H1 (cell line): ENCODE measurements at regions not wholly inside any gene's neighbourhood (a gene's known extent, or its start where the extent isn't known, plus 50 kb on each side); places are given as distances from the start of the nearest gene placed in this dataset.

Experiments used
- CTCF ChIA-PET: fragments of 300-600 bp; sonication (Branson Sonifier 250); formaldehyde crosslinking; loops from one replicate; lab custom pipeline; 2021; ENCODE audit not compliant: partially characterized antibody; lab: Charles Lee
- POLR2A ChIA-PET: fragments of 300-600 bp; sonication (Branson Sonifier 250); formaldehyde crosslinking; loops from one replicate; lab custom pipeline; 2021; ENCODE audit warnings: inconsistent platforms; ENCODE audit not compliant: partially characterized antibody; lab: Charles Lee
- DNase-seq, 2 experiments: peaks; one replicate each; pipeline versions ENCODE4 v3.0.0 to v3.0.0-alpha.2; 2010 to 2022; ENCODE audit warnings: low spot score in 2 of 2, low read depth in 1 of 2, mixed read lengths in 1 of 2
- FAIRE-seq: peaks from 2 replicates; lab custom pipeline; 2011; peaks lifted over from hg19 to GRCh38; lab: Jason Lieb, UNC
- H2AFZ ChIP-seq: 2 replicates; pipeline ENCODE4 v1.8.1; 2012; ENCODE audit warnings: low read length, inconsistent platforms
- H2AK5ac ChIP-seq: 2 replicates; pipeline ENCODE4 v1.6.1; 2013; ENCODE audit warnings: low read depth, low read length
- H2BK120ac ChIP-seq: replicated peaks from 2 replicates; pipeline ENCODE3; 2013; ENCODE audit warnings: low read depth, low read length, inconsistent platforms
- H2BK12ac ChIP-seq: 2 replicates; pipeline ENCODE4 v1.6.1; 2013; ENCODE audit warnings: low read depth, low read length
- H2BK15ac ChIP-seq: 2 replicates; pipeline ENCODE4 v1.6.1; 2013; ENCODE audit warnings: low read length
- H2BK20ac ChIP-seq: 2 replicates; pipeline ENCODE4 v1.6.1; 2013; ENCODE audit warnings: low read length
- H2BK5ac ChIP-seq: 2 replicates; pipeline ENCODE4 v1.6.1; 2013; ENCODE audit warnings: low read depth, low read length
- H3K14ac ChIP-seq: 2 replicates; pipeline ENCODE4 v1.6.1; 2013; ENCODE audit warnings: inconsistent platforms; ENCODE audit not compliant: insufficient read length
- H3K18ac ChIP-seq: 2 replicates; pipeline ENCODE4 v1.6.1; 2013; ENCODE audit warnings: low read length; ENCODE audit errors: extremely low read depth
- H3K23ac ChIP-seq: 2 replicates; pipeline ENCODE4 v1.6.1; 2013; ENCODE audit warnings: inconsistent platforms; ENCODE audit not compliant: insufficient read length
- H3K23me2 ChIP-seq: 2 replicates; pipeline ENCODE4 v1.6.1; 2013; ENCODE audit warnings: low read depth, low read length
- H3K27ac ChIP-seq: 2 replicates; pipeline ENCODE4 v1.6.1; 2011; ENCODE audit warnings: low read depth, low read length, inconsistent platforms
- H3K27me3 ChIP-seq, 4 experiments: replicated peaks in 1 of 4; 1 replicate in 1 of 4; 2 replicates in 3 of 4; pipeline versions ENCODE4 v1.6.1 to v1.8.1; 2011 to 2013; ENCODE audit warnings: low read length in 3 of 4, mild to moderate bottlenecking in 3 of 4, inconsistent platforms in 2 of 4, mixed read lengths in 2 of 4, moderate library complexity in 1 of 4; ENCODE audit not compliant: control insufficient read depth in 3 of 4, insufficient read depth in 3 of 4; ENCODE audit errors: extremely low read depth in 1 of 4
- H3K36me3 ChIP-seq, 4 experiments: 2 replicates each; pipeline versions ENCODE4 v1.6.1 to v1.8.1; 2011 to 2013; ENCODE audit warnings: mild to moderate bottlenecking in 4 of 4, low read length in 3 of 4, moderate library complexity in 2 of 4, control low read depth in 1 of 4, inconsistent platforms in 1 of 4; ENCODE audit not compliant: insufficient read depth in 4 of 4, control insufficient read depth in 2 of 4
- H3K4ac ChIP-seq: replicated peaks from 2 replicates; pipeline ENCODE3; 2013; ENCODE audit warnings: low read length, low read depth, mixed read lengths, inconsistent platforms; ENCODE audit not compliant: insufficient read length
- H3K4me1 ChIP-seq, 4 experiments: replicated peaks in 1 of 4; 1 replicate in 1 of 4; 2 replicates in 3 of 4; pipeline versions ENCODE4 v1.6.1 to v1.8.1; 2011 to 2013; ENCODE audit warnings: low read length in 3 of 4, inconsistent platforms in 2 of 4, mixed read lengths in 1 of 4; ENCODE audit not compliant: insufficient read depth in 4 of 4, control insufficient read depth in 3 of 4
- H3K4me2 ChIP-seq, 2 experiments: 2 replicates each; pipeline versions ENCODE4 v1.6.1 to v1.8.1; 2011 to 2013; ENCODE audit warnings: low read depth in 2 of 2, low read length in 2 of 2, control low read depth in 1 of 2, inconsistent platforms in 1 of 2, mild to moderate bottlenecking in 1 of 2; ENCODE audit not compliant: insufficient read depth in 1 of 2
- H3K4me3 ChIP-seq, 4 experiments: fragments of 200-600, 300-600 bp in 1 of 4; sonication (generic), shearing (Covaris generic), sonication (Bioruptor Twin) in 1 of 4; 2 replicates each; pipeline versions ENCODE4 v1.5.1 to v1.8.1; 2011 to 2016; ENCODE audit warnings: low read length in 4 of 4, low read depth in 3 of 4, control low read depth in 2 of 4, inconsistent platforms in 2 of 4, mild to moderate bottlenecking in 2 of 4, mixed read lengths in 1 of 4, moderate library complexity in 1 of 4; ENCODE audit not compliant: insufficient read depth in 2 of 4; ENCODE audit errors: extremely low read depth in 1 of 4
- H3K56ac ChIP-seq: replicated peaks from 2 replicates; pipeline ENCODE3; 2013; ENCODE audit warnings: low read depth, mild to moderate bottlenecking, mixed read lengths, low read length, inconsistent platforms; ENCODE audit not compliant: insufficient read length
- H3K79me1 ChIP-seq: 2 replicates; pipeline ENCODE4 v1.6.1; 2013; ENCODE audit warnings: low read depth, low read length, control low read depth
- H3K79me2 ChIP-seq, 2 experiments: 2 replicates each; pipeline versions ENCODE4 v1.6.1 to v1.8.1; 2012 to 2013; ENCODE audit warnings: low read length in 2 of 2, mild to moderate bottlenecking in 2 of 2, inconsistent platforms in 1 of 2; ENCODE audit not compliant: insufficient read depth in 2 of 2, control insufficient read depth in 1 of 2
- H3K9ac ChIP-seq, 4 experiments: replicated peaks in 1 of 4; 1 replicate in 1 of 4; 2 replicates in 3 of 4; pipeline versions ENCODE4 v1.6.1 to v1.8.1; 2011 to 2013; ENCODE audit warnings: low read depth in 3 of 4, low read length in 3 of 4, control low read depth in 2 of 4, mild to moderate bottlenecking in 2 of 4, moderate library complexity in 2 of 4, inconsistent platforms in 1 of 4; ENCODE audit errors: extremely low read depth in 1 of 4
- H3K9me3 ChIP-seq, 2 experiments: 2 replicates each; pipeline versions ENCODE4 v1.6.1 to v1.8.1; 2012 to 2013; ENCODE audit warnings: mild to moderate bottlenecking in 2 of 2, moderate library complexity in 2 of 2, control low read depth in 1 of 2, inconsistent platforms in 1 of 2, low read depth in 1 of 2, low read length in 1 of 2, mixed read lengths in 1 of 2; ENCODE audit not compliant: insufficient read depth in 2 of 2
- H4K20me1 ChIP-seq, 2 experiments: replicated peaks in 1 of 2; 2 replicates each; pipeline versions ENCODE3 to v1.8.1; 2011 to 2013; ENCODE audit warnings: inconsistent platforms in 2 of 2, low read length in 2 of 2, mild to moderate bottlenecking in 1 of 2; ENCODE audit not compliant: insufficient read depth in 2 of 2, control insufficient read depth in 1 of 2
- H4K5ac ChIP-seq: 2 replicates; pipeline ENCODE4 v1.6.1; 2013; ENCODE audit warnings: low read length, low read depth, mixed read lengths, inconsistent platforms; ENCODE audit not compliant: insufficient read length
- H4K8ac ChIP-seq: 2 replicates; pipeline ENCODE4 v1.8.0; 2013; ENCODE audit warnings: mild to moderate bottlenecking, moderate library complexity, low read length, inconsistent platforms; ENCODE audit not compliant: insufficient read depth; ENCODE audit errors: extremely low read depth
- H4K91ac ChIP-seq: replicated peaks from 2 replicates; pipeline ENCODE3; 2013; ENCODE audit warnings: low read length, mixed read lengths, inconsistent platforms; ENCODE audit not compliant: insufficient read length
- CHD1 ChIP-seq: IDR thresholded peaks from 2 replicates; pipeline ENCODE4 v1.6.1; 2012; ENCODE audit warnings: low read depth, low read length, improper control_type of control experiment
- CHD2 ChIP-seq: IDR thresholded peaks from 2 replicates; pipeline ENCODE4 v1.6.1; 2012; ENCODE audit warnings: low read length, improper control_type of control experiment
- EP300 ChIP-seq, 2 experiments: IDR thresholded peaks; 1 replicate in 1 of 2; 2 replicates in 1 of 2; pipeline ENCODE4 v1.6.1; 2011 to 2012; ENCODE audit warnings: low read depth in 2 of 2, low read length in 2 of 2, mild to moderate bottlenecking in 2 of 2, borderline replicate concordance in 1 of 2, inconsistent platforms in 1 of 2, moderate library complexity in 1 of 2
- EZH2 ChIP-seq: fragments of 200-600 bp; sonication (generic); IDR thresholded peaks from 2 replicates; pipeline ENCODE4 v1.7.1; 2012; ENCODE audit warnings: low read depth, mild to moderate bottlenecking, moderate library complexity, low read length, inconsistent platforms; ENCODE audit not compliant: severe bottlenecking
- JUN ChIP-seq: IDR thresholded peaks from 2 replicates; pipeline ENCODE4 v1.6.1; 2011; ENCODE audit warnings: low read depth, mild to moderate bottlenecking, improper control_type of control experiment, low read length
- KDM1A ChIP-seq: fragments of 200-600, 300-600 bp; sonication (generic); IDR thresholded peaks from 2 replicates; pipeline ENCODE4 v1.7.1; 2016; ENCODE audit warnings: mild to moderate bottlenecking, low read length, borderline replicate concordance
- KDM4A ChIP-seq: IDR thresholded peaks from one replicate; pipeline ENCODE4 v1.7.1; 2012; ENCODE audit warnings: low read depth, mild to moderate bottlenecking, moderate library complexity, low read length, inconsistent platforms; ENCODE audit not compliant: severe bottlenecking
- RBBP5 ChIP-seq: IDR thresholded peaks from 2 replicates; pipeline ENCODE4 v1.7.1; 2012; ENCODE audit warnings: low read depth, mild to moderate bottlenecking, inconsistent platforms, low read length, moderate library complexity, borderline replicate concordance
- SAP30 ChIP-seq: fragments of 300-600 bp; sonication (generic); IDR thresholded peaks from 2 replicates; pipeline ENCODE4 v1.7.1; 2012; ENCODE audit warnings: low read length, moderate library complexity, mild to moderate bottlenecking, inconsistent platforms; ENCODE audit not compliant: insufficient read depth, insufficient replicate concordance
- TAF7 ChIP-seq: optimal IDR thresholded peaks from 2 replicates; pipeline ENCODE3; 2011; ENCODE audit warnings: low read depth, mild to moderate bottlenecking, inconsistent platforms, low read length, moderate library complexity, borderline replicate concordance
- YY1 ChIP-seq: IDR thresholded peaks from 2 replicates; pipeline ENCODE4 v1.6.1; 2011; ENCODE audit warnings: low read depth, mild to moderate bottlenecking, low read length
- WGBS, 2 experiments: shearing (Covaris generic) in 1 of 2; methylation state at CpG; one replicate each; pipeline versions ENCODE4 v1.1.6 to v1.1.7; 2013 to 2015; ENCODE audit warnings: low lambda C conversion rate in 2 of 2, mixed read lengths in 2 of 2, inconsistent platforms in 1 of 2, low coverage in 1 of 2, missing lambda C conversion rate in 1 of 2; ENCODE audit not compliant: insufficient replicate concordance in 2 of 2, insufficient coverage in 1 of 2, insufficient read length in 1 of 2; ENCODE audit errors: extremely low coverage in 1 of 2, missing lambda C conversion rate in 1 of 2; 5-methylcytosine and 5-hydroxymethylcytosine counted together

DNA sequence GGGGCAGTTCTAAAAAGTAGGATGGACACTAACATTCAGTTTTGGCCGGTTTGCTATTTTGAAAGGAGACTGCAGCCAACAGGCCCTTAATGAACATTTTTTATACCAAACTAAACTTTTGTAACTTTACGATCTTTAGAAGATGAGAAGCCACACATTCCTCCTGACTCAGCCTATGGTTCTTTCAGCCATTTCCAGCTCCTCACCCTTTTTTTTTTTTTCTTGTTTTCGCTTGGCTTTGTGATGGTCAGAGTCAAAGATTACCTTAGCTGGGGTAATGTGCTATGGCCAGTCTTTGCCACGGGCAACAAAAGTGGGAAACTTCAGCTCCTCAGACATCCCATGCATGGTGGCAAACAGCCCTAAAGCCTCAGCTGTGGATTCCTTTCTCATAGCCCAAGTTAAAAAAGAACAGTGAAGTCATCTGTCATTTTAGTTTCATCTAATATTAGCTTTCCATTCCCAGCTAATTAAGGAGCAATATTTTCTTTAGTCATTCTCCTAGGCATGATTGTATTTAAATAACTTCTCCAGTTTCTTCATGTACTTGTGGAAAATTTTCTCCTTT lies 368.7 kb downstream of the MFSD1 start:
- H3K27me3 ChIP-seq: no peaks in the 10 kb centered on the region
- H3K27ac ChIP-seq: no peak overlapping the region
- H3K4me1 ChIP-seq: no peaks in the 10 kb centered on the region
- H2AFZ ChIP-seq: no peak overlapping the region
- H4K5ac ChIP-seq: no peak overlapping the region
- POLR2A ChIA-PET: no interaction called here
- H3K36me3 ChIP-seq: no peaks in the 10 kb centered on the region
- DNase-seq (no peak), FAIRE-seq (no peak)
- no peak overlapping the region for H3K14ac ChIP-seq
- no peaks in the 10 kb centered on the region for H3K23me2 ChIP-seq
- no peak overlapping the region for H3K9ac ChIP-seq
- CTCF ChIA-PET: interaction anchor here (0.6 to 1.3 kb wide), 4 partner anchors 37 to 714 kb away, joined by 3 read pairs; no protein-coding TSS in a partner anchor
- H4K8ac ChIP-seq: no peak overlapping the region
- H3K79me2 ChIP-seq: no peaks in the 10 kb centered on the region
- no peak overlapping the region for H2BK20ac ChIP-seq
- no peaks in the 10 kb centered on the region for H4K20me1 ChIP-seq
- H2BK15ac ChIP-seq: no peak overlapping the region
- no peak overlapping the region for H3K18ac ChIP-seq
- TF ChIP-seq EZH2: no peak
- no peak for TF ChIP-seq KDM4A
- no peak for TF ChIP-seq YY1
- TF ChIP-seq SAP30: no peak
- no peak for TF ChIP-seq JUN
- no peak for TF ChIP-seq KDM1A
- TF ChIP-seq RBBP5: no peak
- no peak for TF ChIP-seq CHD1
- no peak for TF ChIP-seq TAF7
- no peak for TF ChIP-seq CHD2
- no peak for TF ChIP-seq EP300 (IDR thresholded peaks at IDR 0.05; ENCODE audit: borderline replicate concordance in 1 of 2, low read depth in 2 of 2, low read length in 2 of 2)
- WGBS, 2 experiments: 96% methylated on average over 4 of the region's 4 CpGs; no CpG with 5 or more reads in 1 of the 2 experiments
- no peak overlapping the region for H2AK5ac ChIP-seq
- H3K9me3 ChIP-seq: no peaks in the 10 kb centered on the region
- H3K4ac ChIP-seq: no peak overlapping the region
- no peak overlapping the region for H3K4me3 ChIP-seq
- H2BK12ac ChIP-seq: no peak overlapping the region
- no peak overlapping the region for H4K91ac ChIP-seq
- no peaks in the 10 kb centered on the region for H3K79me1 ChIP-seq
- no peak overlapping the region for H3K23ac ChIP-seq
- H2BK120ac ChIP-seq: no peak overlapping the region
- no peak overlapping the region for H3K56ac ChIP-seq
- no peak overlapping the region for H2BK5ac ChIP-seq
- no peak overlapping the region for H3K4me2 ChIP-seq
